ENCODE measurements at regions not wholly inside any gene's neighbourhood (a gene's known extent, or its start where the extent isn't known, plus 50 kb on each side); places are given as distances from the start of the nearest gene placed in this dataset.

DNA sequence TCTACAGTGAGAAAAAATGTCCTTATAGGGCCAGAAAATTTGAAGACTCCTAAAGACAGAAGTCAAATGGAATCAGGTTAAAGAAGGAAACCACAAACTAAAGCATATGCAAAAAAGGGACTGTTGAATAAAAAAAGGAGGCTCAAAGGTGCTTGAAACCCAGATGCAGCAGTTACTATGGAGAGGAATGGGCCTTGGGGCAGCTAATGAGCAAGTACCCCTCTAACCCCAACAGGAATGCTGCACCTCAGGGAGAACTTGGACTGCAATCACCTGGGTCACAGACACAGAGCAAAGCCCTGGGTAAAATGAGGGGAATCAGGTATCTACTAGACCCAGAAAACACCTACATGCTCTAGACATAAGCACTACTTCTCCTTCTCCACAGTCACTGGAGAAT, 313.9 kb downstream of the UBE3D start:
- H3K4me1 ChIP-seq (ENCODE audit: control insufficient read depth, extremely low read depth, insufficient read depth, low read length), result no peaks in the 10 kb centered on the region
- DNase-seq (ENCODE audit: low read depth, low spot score) (no peak), FAIRE-seq (no peak)
- dilution Hi-C loops (cut with MboI; ENCODE audit: extremely low pct_ligation_motif_present, low sequenced_read_pairs), result no loop called here
- no peaks in the 10 kb centered on the region for H3K9me3 ChIP-seq (ENCODE audit: control insufficient read depth, low read depth, low read length)
- H3K9ac ChIP-seq (ENCODE audit: control insufficient read depth, extremely low read depth, insufficient read depth, low read length), result no peak overlapping the region
- no peaks in the 10 kb centered on the region for H3K79me2 ChIP-seq (ENCODE audit: control insufficient read depth, insufficient read depth, low read length)
- no peak overlapping the region for H3K4me2 ChIP-seq (ENCODE audit: control insufficient read depth, extremely low read depth, insufficient read depth, low read depth, low read length)
- no peaks in the 10 kb centered on the region for H3K9me1 ChIP-seq (ENCODE audit: control insufficient read depth, extremely low read depth, insufficient read depth, low read length)
- H2AFZ ChIP-seq (ENCODE audit: control insufficient read depth, low read length), result no peak overlapping the region
- H4K20me1 ChIP-seq (ENCODE audit: control insufficient read depth, extremely low read depth, insufficient read depth, low read length), result no peaks in the 10 kb centered on the region
- TF ChIP-seq, protein P1, sequence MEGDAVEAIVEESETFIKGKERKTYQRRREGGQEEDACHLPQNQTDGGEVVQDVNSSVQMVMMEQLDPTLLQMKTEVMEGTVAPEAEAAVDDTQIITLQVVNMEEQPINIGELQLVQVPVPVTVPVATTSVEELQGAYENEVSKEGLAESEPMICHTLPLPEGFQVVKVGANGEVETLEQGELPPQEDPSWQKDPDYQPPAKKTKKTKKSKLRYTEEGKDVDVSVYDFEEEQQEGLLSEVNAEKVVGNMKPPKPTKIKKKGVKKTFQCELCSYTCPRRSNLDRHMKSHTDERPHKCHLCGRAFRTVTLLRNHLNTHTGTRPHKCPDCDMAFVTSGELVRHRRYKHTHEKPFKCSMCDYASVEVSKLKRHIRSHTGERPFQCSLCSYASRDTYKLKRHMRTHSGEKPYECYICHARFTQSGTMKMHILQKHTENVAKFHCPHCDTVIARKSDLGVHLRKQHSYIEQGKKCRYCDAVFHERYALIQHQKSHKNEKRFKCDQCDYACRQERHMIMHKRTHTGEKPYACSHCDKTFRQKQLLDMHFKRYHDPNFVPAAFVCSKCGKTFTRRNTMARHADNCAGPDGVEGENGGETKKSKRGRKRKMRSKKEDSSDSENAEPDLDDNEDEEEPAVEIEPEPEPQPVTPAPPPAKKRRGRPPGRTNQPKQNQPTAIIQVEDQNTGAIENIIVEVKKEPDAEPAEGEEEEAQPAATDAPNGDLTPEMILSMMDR (optimal IDR thresholded peaks at IDR 0.05 in 1 of 3, IDR thresholded peaks at IDR 0.05 in 1 of 3, conservative IDR thresholded peaks at IDR 0.05 in 1 of 3; ENCODE audit: extremely low read depth in 1 of 3, insufficient read depth in 2 of 3, low read length in 3 of 3), result no peak
- TF ChIP-seq EZH2 (IDR thresholded peaks at IDR 0.05; ENCODE audit: low read length), result no peak
- H3K27ac ChIP-seq (ENCODE audit: control insufficient read depth, insufficient read depth, low read length), result no peak overlapping the region
- H3K36me3 ChIP-seq (ENCODE audit: control insufficient read depth in 2 of 2, extremely low read depth in 1 of 2, insufficient read depth in 2 of 2, low read length in 2 of 2), result no peaks in the 10 kb centered on the region
- H3K4me3 ChIP-seq (ENCODE audit: control insufficient read depth in 2 of 3, extremely low read depth in 1 of 3, insufficient read depth in 2 of 3, low read depth in 1 of 3, low read length in 3 of 3), result no peak overlapping the region
- no peaks in the 10 kb centered on the region for H3K27me3 ChIP-seq (ENCODE audit: control insufficient read depth, extremely low read depth, insufficient read depth, low read length)

DNA sequence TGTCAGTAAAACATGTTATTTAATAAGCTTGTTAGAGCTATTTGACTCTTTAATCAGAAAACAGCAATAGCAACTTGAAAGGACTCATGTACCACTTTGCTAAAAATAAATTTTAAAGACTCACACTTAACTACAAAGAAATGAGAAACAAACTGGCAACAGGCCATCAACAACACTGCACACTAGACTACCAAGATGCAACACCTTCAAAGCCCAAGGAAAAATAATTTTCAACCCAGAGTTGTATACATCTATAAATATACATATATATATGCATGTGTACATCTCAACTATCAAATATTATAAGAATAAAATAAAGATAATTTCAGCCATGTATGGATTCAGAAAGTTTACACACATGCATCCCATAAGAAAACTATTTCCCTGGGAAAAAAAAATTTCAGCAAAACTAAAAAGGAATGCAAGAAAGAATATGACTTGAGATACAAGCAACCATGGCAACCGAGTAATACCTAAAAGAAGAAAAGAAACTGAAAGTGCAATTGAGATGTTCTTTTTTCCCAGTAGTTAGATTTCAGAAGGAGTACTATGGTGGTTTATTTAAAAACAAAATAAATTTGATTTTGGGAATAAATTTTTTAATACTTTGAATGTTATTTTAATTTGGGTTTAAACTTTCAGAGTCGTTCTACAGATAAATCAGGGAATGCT, 303.8 kb downstream of the UBE3D start:
- Histone ChIP-seq H3K36me3 (ENCODE audit: control insufficient read depth in 2 of 2, extremely low read depth in 1 of 2, insufficient read depth in 2 of 2, low read length in 2 of 2) (no peaks in the 10 kb centered on the region), H3K9ac (ENCODE audit: control insufficient read depth, extremely low read depth, insufficient read depth, low read length) (no peak overlapping the region), H3K4me1 (ENCODE audit: control insufficient read depth, extremely low read depth, insufficient read depth, low read length) (no peaks in the 10 kb centered on the region), H3K27ac (ENCODE audit: control insufficient read depth, insufficient read depth, low read length) (no peak overlapping the region), H3K9me1 (ENCODE audit: control insufficient read depth, extremely low read depth, insufficient read depth, low read length) (no peaks in the 10 kb centered on the region), H4K20me1 (ENCODE audit: control insufficient read depth, extremely low read depth, insufficient read depth, low read length) (no peaks in the 10 kb centered on the region), H3K9me3 (ENCODE audit: control insufficient read depth, low read depth, low read length) (no peaks in the 10 kb centered on the region), H2AFZ (ENCODE audit: control insufficient read depth, low read length) (no peak overlapping the region), H3K4me3 (ENCODE audit: control insufficient read depth in 2 of 3, extremely low read depth in 1 of 3, insufficient read depth in 2 of 3, low read depth in 1 of 3, low read length in 3 of 3) (no peak overlapping the region), H3K79me2 (ENCODE audit: control insufficient read depth, insufficient read depth, low read length) (no peaks in the 10 kb centered on the region), H3K4me2 (ENCODE audit: control insufficient read depth, extremely low read depth, insufficient read depth, low read depth, low read length) (no peak overlapping the region), H3K27me3 (ENCODE audit: control insufficient read depth, extremely low read depth, insufficient read depth, low read length) (no peaks in the 10 kb centered on the region)
- no peak for DNase-seq (ENCODE audit: low read depth, low spot score)
- TF ChIP-seq, protein P1 (optimal IDR thresholded peaks at IDR 0.05 in 1 of 3, IDR thresholded peaks at IDR 0.05 in 1 of 3, conservative IDR thresholded peaks at IDR 0.05 in 1 of 3; ENCODE audit: extremely low read depth in 1 of 3, insufficient read depth in 2 of 3, low read length in 3 of 3), result no peak
- no peak for TF ChIP-seq EZH2 (IDR thresholded peaks at IDR 0.05; ENCODE audit: low read length)
- dilution Hi-C loops (cut with MboI; ENCODE audit: extremely low pct_ligation_motif_present, low sequenced_read_pairs), result no loop called here
- FAIRE-seq, result no peak

Data from keratinocyte (primary cell).